Endothelial cell of umbilical vein (primary cell): ENCODE measurements at regions not wholly inside any gene's neighbourhood (a gene's known extent, or its start where the extent isn't known, plus 50 kb on each side); places are given as distances from the start of the nearest gene placed in this dataset.

ENCODE experiments used
- BruUV-seq: library from RNA; stranded (reverse); fragments of 400-500 nt; replicated peaks from 2 replicates; lab custom pipeline; 2021; lab: Mats Ljungman, UMichigan
- CTCF ChIA-PET: fragments of 300-600, 350-600 bp; sonication (Branson Sonifier 250); formaldehyde crosslinking; loops from one replicate; lab custom pipeline; 2021; ENCODE audit warnings: antibody characterized with exemption, inconsistent platforms; lab: Charles Lee
- POLR2A ChIA-PET: fragments of 300-600, 350-600 bp; sonication (Branson Sonifier 250); formaldehyde crosslinking; loops from one replicate; lab custom pipeline; 2021; ENCODE audit warnings: antibody characterized with exemption, inconsistent platforms; lab: Charles Lee
- DNase-seq: peaks from one replicate; pipeline ENCODE4 v3.0.0-alpha.2; 2011; ENCODE audit warnings: low read depth, low spot score
- FAIRE-seq: peaks from 2 replicates; lab custom pipeline; 2011; peaks lifted over from hg19 to GRCh38; lab: Jason Lieb, UNC
- H2AFZ ChIP-seq: 2 replicates; pipeline ENCODE4 v1.6.0; 2012; ENCODE audit warnings: low read depth, low read length, control low read depth, inconsistent platforms
- H3K27ac ChIP-seq: 2 replicates; pipeline ENCODE4 v1.5.1; 2011; ENCODE audit warnings: low read depth, mild to moderate bottlenecking, control low read depth, low read length, moderate library complexity; ENCODE audit not compliant: insufficient read depth
- H3K27me3 ChIP-seq, 2 experiments: 2 replicates each; pipeline versions ENCODE4 v1.6.0 to v1.6.1; 2011; ENCODE audit warnings: low read length in 2 of 2, mixed read lengths in 1 of 2; ENCODE audit not compliant: control insufficient read depth in 2 of 2, insufficient read depth in 2 of 2
- H3K36me3 ChIP-seq, 2 experiments: 2 replicates in 1 of 2; 3 replicates in 1 of 2; pipeline ENCODE4 v1.5.1; 2011; ENCODE audit warnings: low read length in 2 of 2, mild to moderate bottlenecking in 1 of 2, moderate library complexity in 1 of 2; ENCODE audit not compliant: control insufficient read depth in 2 of 2, insufficient read depth in 2 of 2; ENCODE audit errors: extremely low read depth in 1 of 2
- H3K4me1 ChIP-seq: 3 replicates; pipeline ENCODE4 v1.5.1; 2011; ENCODE audit warnings: mild to moderate bottlenecking, low read length; ENCODE audit not compliant: control insufficient read depth, insufficient read depth; ENCODE audit errors: extremely low read depth
- H3K4me2 ChIP-seq: 2 replicates; pipeline ENCODE4 v1.6.1; 2011; ENCODE audit warnings: low read length, control low read depth, mixed read lengths; ENCODE audit not compliant: insufficient read depth
- H3K4me3 ChIP-seq, 3 experiments: fragments of 200-600 bp in 1 of 3; sonication (generic), shearing (Covaris generic) in 1 of 3; replicated peaks in 1 of 3; 2 replicates each; pipeline ENCODE4 v1.5.1; 2011 to 2016; ENCODE audit warnings: control low read depth in 3 of 3, low read length in 3 of 3, mild to moderate bottlenecking in 2 of 3, inconsistent platforms in 1 of 3, low read depth in 1 of 3, moderate library complexity in 1 of 3; ENCODE audit not compliant: insufficient read depth in 1 of 3
- H3K79me2 ChIP-seq: 2 replicates; pipeline ENCODE4 v1.6.0; 2012; ENCODE audit warnings: low read length, inconsistent platforms; ENCODE audit not compliant: control insufficient read depth, insufficient read depth
- H3K9ac ChIP-seq: replicated peaks from 2 replicates; pipeline ENCODE3; 2011; ENCODE audit warnings: low read length, control low read depth; ENCODE audit not compliant: insufficient read depth; ENCODE audit errors: extremely low read depth
- H3K9me1 ChIP-seq: replicated peaks from 3 replicates; pipeline ENCODE4 v1.6.0; 2011; ENCODE audit warnings: mild to moderate bottlenecking, low read length; ENCODE audit not compliant: control insufficient read depth, insufficient read depth; ENCODE audit errors: extremely low read depth
- H3K9me3 ChIP-seq: replicated peaks from 2 replicates; pipeline ENCODE4 v1.5.1; 2012; ENCODE audit warnings: low read length, inconsistent platforms; ENCODE audit not compliant: control insufficient read depth, insufficient read depth
- H4K20me1 ChIP-seq: replicated peaks from 2 replicates; pipeline ENCODE3; 2011; ENCODE audit warnings: mild to moderate bottlenecking, low read length; ENCODE audit not compliant: control insufficient read depth, insufficient read depth; ENCODE audit errors: extremely low read depth
- CTCF ChIP-seq, 2 donors: IDR thresholded peaks; 1 replicate in 1 of 2; 2 replicates in 1 of 2; pipeline ENCODE4 v1.5.1; 2011; ENCODE audit warnings: low read length in 2 of 2, mild to moderate bottlenecking in 2 of 2, moderate library complexity in 2 of 2, control low read depth in 1 of 2, inconsistent platforms in 1 of 2, low read depth in 1 of 2; ENCODE audit not compliant: insufficient read depth in 1 of 2; ENCODE audit errors: extremely low read depth in 1 of 2
- EZH2 ChIP-seq: IDR thresholded peaks from 2 replicates; pipeline ENCODE4 v1.6.1; 2012; ENCODE audit warnings: borderline replicate concordance, low read depth, mild to moderate bottlenecking, moderate library complexity, low read length, inconsistent platforms; ENCODE audit not compliant: severe bottlenecking
- FOS ChIP-seq: IDR thresholded peaks from 2 replicates; pipeline ENCODE4 v1.6.1; 2011; ENCODE audit warnings: mild to moderate bottlenecking, low read length, moderate library complexity, borderline replicate concordance; ENCODE audit not compliant: insufficient read depth
- GATA2 ChIP-seq: IDR thresholded peaks from 2 replicates; pipeline ENCODE4 v1.7.0; 2011; ENCODE audit warnings: low read depth, mild to moderate bottlenecking, moderate library complexity, mixed read lengths, low read length; ENCODE audit not compliant: insufficient read length, insufficient read depth
- JUN ChIP-seq: IDR thresholded peaks from 2 replicates; pipeline ENCODE4 v1.6.1; 2011; ENCODE audit warnings: borderline replicate concordance, low read depth; ENCODE audit not compliant: insufficient read length, insufficient read depth
- MAX ChIP-seq: IDR thresholded peaks from 2 replicates; pipeline ENCODE4 v1.6.1; 2011; ENCODE audit not compliant: insufficient read depth, insufficient read length
- MYC ChIP-seq: IDR thresholded peaks from one replicate; pipeline ENCODE4 v1.6.1; 2011; ENCODE audit warnings: mild to moderate bottlenecking, low read depth, low read length
- POLR2A ChIP-seq: IDR thresholded peaks from 2 replicates; pipeline ENCODE4 v1.6.1; 2012; ENCODE audit warnings: low read depth, mild to moderate bottlenecking, control low read depth, low read length
- POLR2AphosphoS5 ChIP-seq: IDR thresholded peaks from 2 replicates; pipeline ENCODE4 v1.6.1; 2012; ENCODE audit warnings: low read depth, mild to moderate bottlenecking, control low read depth, low read length, moderate library complexity; ENCODE audit not compliant: insufficient read depth
- dilution Hi-C: fragments of 300-500 bp; cut with MboI; formaldehyde crosslinking; loops from one replicate; pipeline ENCODE4 v1.15.0; 2019; ENCODE audit warnings: low sequenced_read_pairs; ENCODE audit not compliant: extremely low pct_ligation_motif_present
- intact Hi-C: fragments of 100-400 bp; cut with micrococcal nuclease; formaldehyde crosslinking; loops from one replicate; pipeline ENCODE4 v1.10.0; 2022

GRCh38 chr16:59510008-59510424 is 775.9 kb upstream of the GOT2 start:
- no peaks in the 10 kb centered on the region for H3K79me2 ChIP-seq
- ChIA-PET POLR2A (no interaction called here), CTCF (no interaction called here)
- no peak overlapping the region for H3K4me3 ChIP-seq
- intact Hi-C loops (no loop called here), dilution Hi-C loops (no loop called here)
- no peaks in the 10 kb centered on the region for H3K9me1 ChIP-seq
- no peak overlapping the region for H3K4me2 ChIP-seq
- H4K20me1 ChIP-seq = no peaks in the 10 kb centered on the region
- no peak overlapping the region for H3K27ac ChIP-seq
- no peaks in the 10 kb centered on the region for H3K9me3 ChIP-seq
- H3K36me3 ChIP-seq = no peaks in the 10 kb centered on the region
- H3K9ac ChIP-seq = no peak overlapping the region
- TF ChIP-seq POLR2A (no peak), MYC (no peak)
- no TSS peak for BruUV-seq
- DNase-seq (no peak), FAIRE-seq (no peak)
- no peaks in the 10 kb centered on the region for H3K27me3 ChIP-seq
- H2AFZ ChIP-seq = no peak overlapping the region
- H3K4me1 ChIP-seq = no peaks in the 10 kb centered on the region

DNA sequence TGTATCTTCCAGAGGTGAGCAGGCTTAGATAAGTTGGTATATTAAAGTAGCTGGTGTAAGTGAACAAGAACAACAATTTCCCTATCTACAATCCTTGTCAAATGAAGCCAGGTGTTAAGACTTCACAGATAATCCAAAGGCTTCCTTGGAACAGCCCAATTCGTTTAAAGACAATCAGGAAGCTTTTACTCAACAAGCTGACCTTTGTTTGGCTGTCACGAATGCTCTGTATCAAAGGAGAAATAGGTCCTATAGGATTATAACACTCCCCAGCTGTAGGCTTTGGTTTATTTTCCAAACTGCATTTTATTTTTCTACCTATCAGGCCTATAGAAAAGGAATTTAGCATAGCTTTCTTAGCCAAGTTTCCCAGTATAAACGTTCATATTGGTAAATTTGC is 766.5 kb upstream of the GOT2 start:
- Histone ChIP-seq H3K9me3 (no peaks in the 10 kb centered on the region), H2AFZ (no peak overlapping the region), H4K20me1 (no peaks in the 10 kb centered on the region), H3K9ac (no peak overlapping the region), H3K4me2 (no peak overlapping the region), H3K9me1 (no peaks in the 10 kb centered on the region), H3K4me3 (no peak overlapping the region), H3K27me3 (no peaks in the 10 kb centered on the region), H3K4me1 (no peaks in the 10 kb centered on the region), H3K79me2 (no peaks in the 10 kb centered on the region), H3K27ac (no peak overlapping the region), H3K36me3 (no peaks in the 10 kb centered on the region)
- intact Hi-C loops (no loop called here), dilution Hi-C loops (no loop called here)
- POLR2A ChIA-PET = no interaction called here
- FAIRE-seq = no peak
- TF ChIP-seq GATA2 (no peak), POLR2A (no peak), MYC (no peak), MAX (no peak), EZH2 (no peak), POLR2AphosphoS5 (no peak), CTCF (IDR thresholded peaks at IDR 0.05; ENCODE audit: extremely low read depth in 1 of 2, insufficient read depth in 1 of 2, low read depth in 1 of 2, low read length in 2 of 2) (no peak), FOS (no peak), JUN (no peak)
- DNase-seq = no peak
- no TSS peak for BruUV-seq
- CTCF ChIA-PET = no interaction called here
